ENCODE measurements at regions not wholly inside any gene's neighbourhood (a gene's known extent, or its start where the extent isn't known, plus 50 kb on each side); places are given as distances from the start of the nearest gene placed in this dataset.

- TF ChIP-seq, protein P1, sequence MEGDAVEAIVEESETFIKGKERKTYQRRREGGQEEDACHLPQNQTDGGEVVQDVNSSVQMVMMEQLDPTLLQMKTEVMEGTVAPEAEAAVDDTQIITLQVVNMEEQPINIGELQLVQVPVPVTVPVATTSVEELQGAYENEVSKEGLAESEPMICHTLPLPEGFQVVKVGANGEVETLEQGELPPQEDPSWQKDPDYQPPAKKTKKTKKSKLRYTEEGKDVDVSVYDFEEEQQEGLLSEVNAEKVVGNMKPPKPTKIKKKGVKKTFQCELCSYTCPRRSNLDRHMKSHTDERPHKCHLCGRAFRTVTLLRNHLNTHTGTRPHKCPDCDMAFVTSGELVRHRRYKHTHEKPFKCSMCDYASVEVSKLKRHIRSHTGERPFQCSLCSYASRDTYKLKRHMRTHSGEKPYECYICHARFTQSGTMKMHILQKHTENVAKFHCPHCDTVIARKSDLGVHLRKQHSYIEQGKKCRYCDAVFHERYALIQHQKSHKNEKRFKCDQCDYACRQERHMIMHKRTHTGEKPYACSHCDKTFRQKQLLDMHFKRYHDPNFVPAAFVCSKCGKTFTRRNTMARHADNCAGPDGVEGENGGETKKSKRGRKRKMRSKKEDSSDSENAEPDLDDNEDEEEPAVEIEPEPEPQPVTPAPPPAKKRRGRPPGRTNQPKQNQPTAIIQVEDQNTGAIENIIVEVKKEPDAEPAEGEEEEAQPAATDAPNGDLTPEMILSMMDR (conservative IDR thresholded peaks at IDR 0.05; ENCODE audit: low read length), result no peak
- DNase-seq (ENCODE audit: low read depth), result no peak
- no peak overlapping the region for H3K4me3 ChIP-seq (ENCODE audit: low read length)
Measured at GRCh38 chr7:118022546-118022945, 149.3 kb upstream of the CTTNBP2 start.

DNA sequence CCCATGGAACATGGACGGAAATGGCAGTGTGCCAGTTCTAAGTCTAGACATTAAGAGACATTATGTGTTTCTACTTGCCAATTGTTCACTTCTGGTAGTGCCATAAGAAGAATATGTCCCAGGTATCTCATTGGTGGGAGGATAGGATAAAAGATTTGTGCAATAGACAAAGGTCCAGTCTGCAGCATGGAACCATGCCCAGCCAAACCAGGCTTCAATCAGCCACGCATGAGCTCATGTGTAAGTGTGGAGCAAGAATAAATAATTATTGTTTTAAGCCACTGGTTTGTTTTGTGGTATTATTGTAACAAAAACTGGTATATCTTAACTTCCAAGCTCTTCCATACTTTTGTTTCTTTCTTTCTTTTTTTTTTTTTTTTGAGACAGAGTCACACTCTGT is 153.6 kb upstream of the CTTNBP2 start:
- no peak for DNase-seq (ENCODE audit: low read depth)
- H3K4me3 ChIP-seq (ENCODE audit: low read length), result no peak overlapping the region
- TF ChIP-seq, protein P1 (conservative IDR thresholded peaks at IDR 0.05; ENCODE audit: low read length), result no peak

GRCh38 chr7:118028226-118028625 is 155.0 kb upstream of the CTTNBP2 start:
- TF ChIP-seq, protein P1 (conservative IDR thresholded peaks at IDR 0.05; ENCODE audit: low read length), result no peak
- no peak for DNase-seq (ENCODE audit: low read depth)

DNA sequence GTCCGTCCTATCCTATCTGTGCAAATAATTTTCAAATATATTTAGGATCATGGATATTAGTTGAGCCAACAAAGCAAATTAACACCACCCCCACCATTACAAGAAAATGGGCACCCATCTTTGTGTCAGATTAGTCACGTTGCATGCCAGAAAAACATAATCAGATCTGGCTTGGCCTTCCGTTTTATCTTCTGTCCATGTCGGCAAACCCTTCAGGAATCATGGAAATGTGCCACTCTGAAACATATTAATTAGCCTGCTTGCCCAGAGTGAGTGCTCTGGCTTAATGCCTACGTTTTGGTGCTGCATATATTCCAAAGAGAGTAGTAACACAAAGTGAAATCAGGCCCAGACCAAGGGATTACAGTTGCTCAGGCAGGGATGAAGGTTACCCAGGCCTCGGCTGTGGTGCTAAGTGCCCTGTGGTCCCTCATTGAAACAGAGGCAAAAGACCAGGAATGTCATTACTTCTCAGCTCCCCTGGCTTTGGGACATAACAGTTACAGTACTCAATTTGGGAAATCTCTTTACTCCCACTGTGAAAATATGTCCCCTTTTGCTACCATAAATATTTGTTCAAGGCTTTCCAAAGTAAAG is 154.0 kb upstream of the LSM8 start:
- DNase-seq (ENCODE audit: low read depth), result no peak
- TF ChIP-seq, protein P1 (conservative IDR thresholded peaks at IDR 0.05; ENCODE audit: low read length), result no peak
- H3K4me3 ChIP-seq (ENCODE audit: low read length), result no peak overlapping the region

More at GRCh38 chr7:118028226-118028625, 155.0 kb upstream of the CTTNBP2 start:
- H3K4me3 ChIP-seq (ENCODE audit: low read length), result no peak overlapping the region

DNA sequence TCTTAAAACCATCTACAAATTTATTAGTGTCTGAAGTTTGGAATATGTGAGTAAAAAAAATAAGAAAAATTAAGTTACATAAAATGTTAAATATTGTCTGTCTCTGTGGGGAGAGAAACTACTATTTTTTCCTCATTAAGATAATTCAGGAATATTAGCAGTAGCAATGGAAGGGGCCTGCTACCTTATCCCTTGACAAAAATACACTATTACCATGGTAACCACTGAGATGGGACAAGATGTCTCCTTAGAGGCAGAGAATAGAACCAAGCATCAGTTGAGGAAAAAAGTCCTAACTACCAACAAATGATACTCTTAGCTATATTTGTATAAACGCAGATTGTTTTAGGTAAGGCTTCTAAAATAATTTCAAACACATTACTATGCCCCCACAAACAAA is 150.7 kb upstream of the LSM8 start:
- TF ChIP-seq, protein P1 (conservative IDR thresholded peaks at IDR 0.05; ENCODE audit: low read length), result no peak
- no peak for DNase-seq (ENCODE audit: low read depth)
- H3K4me3 ChIP-seq (ENCODE audit: low read length), result no peak overlapping the region

- DNase-seq (ENCODE audit: low read depth), result no peak
- no peak overlapping the region for H3K4me3 ChIP-seq (ENCODE audit: low read length)
- TF ChIP-seq, protein P1 (conservative IDR thresholded peaks at IDR 0.05; ENCODE audit: low read length), result no peak
Measured at GRCh38 chr7:118039963-118040489, 143.9 kb upstream of the LSM8 start.

- TF ChIP-seq, protein P1 (conservative IDR thresholded peaks at IDR 0.05; ENCODE audit: low read length), result no peak
- DNase-seq (ENCODE audit: low read depth), result no peak
- no peak overlapping the region for H3K4me3 ChIP-seq (ENCODE audit: low read length)
Measured at GRCh38 chr7:118040562-118040961, 143.4 kb upstream of the LSM8 start.
